ENCODE measurements at regions not wholly inside any gene's neighbourhood (a gene's known extent, or its start where the extent isn't known, plus 50 kb on each side); places are given as distances from the start of the nearest gene placed in this dataset.
"Not testable (repeated sequence)": the region's sequence is repeated elsewhere in the genome, so short reads cannot be mapped to it uniquely, and the experiment has no call there.

DNA sequence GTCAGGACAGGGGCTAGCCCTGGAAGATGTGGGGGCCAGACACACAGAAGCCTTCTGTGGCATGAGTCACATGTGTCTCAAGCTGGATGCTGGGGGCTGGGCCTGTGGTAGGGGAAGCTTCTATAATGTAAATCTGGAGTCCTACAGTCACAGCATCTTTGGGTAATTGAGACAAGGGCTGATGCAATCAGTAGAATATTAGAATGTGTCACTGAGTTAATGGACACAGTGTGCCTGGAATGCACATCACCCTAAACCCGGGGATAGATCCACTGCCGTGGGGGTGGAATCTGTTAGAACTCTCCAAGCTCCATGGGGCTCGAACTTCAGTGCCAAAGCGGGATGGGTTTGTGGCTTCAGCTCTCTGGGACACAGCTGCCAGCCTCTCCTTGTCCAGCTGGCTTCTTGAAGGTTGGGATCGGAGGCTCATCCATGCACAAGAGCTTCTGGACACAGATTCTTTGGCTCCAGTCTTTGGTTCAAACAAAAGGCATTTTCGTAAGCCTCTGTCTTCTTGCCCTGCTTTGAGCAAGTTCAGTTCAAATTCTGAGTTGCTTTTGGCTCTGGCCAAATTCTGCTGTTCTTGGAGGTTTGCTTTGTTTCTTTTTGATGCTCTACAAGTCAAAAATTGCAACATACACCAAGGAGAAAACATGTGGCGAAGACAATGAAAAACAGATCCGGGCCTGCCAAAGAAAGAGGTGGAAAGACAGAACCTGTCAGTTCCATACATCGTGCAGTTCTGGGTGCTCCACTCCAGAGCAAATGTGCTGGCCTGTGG, 194.8 kb upstream of the ZNF32 start:
- Histone ChIP-seq H3K27me3 (ENCODE audit: control insufficient read depth, insufficient read depth, low read length) (peaks cover 2% of the 10 kb centered on the region), H3K36me3 (ENCODE audit: control insufficient read depth, insufficient read depth, low read length) (no peaks in the 10 kb centered on the region), H3K4me3 (ENCODE audit: low read depth, low read length) (no peak overlapping the region)
- TF ChIP-seq, protein P1, sequence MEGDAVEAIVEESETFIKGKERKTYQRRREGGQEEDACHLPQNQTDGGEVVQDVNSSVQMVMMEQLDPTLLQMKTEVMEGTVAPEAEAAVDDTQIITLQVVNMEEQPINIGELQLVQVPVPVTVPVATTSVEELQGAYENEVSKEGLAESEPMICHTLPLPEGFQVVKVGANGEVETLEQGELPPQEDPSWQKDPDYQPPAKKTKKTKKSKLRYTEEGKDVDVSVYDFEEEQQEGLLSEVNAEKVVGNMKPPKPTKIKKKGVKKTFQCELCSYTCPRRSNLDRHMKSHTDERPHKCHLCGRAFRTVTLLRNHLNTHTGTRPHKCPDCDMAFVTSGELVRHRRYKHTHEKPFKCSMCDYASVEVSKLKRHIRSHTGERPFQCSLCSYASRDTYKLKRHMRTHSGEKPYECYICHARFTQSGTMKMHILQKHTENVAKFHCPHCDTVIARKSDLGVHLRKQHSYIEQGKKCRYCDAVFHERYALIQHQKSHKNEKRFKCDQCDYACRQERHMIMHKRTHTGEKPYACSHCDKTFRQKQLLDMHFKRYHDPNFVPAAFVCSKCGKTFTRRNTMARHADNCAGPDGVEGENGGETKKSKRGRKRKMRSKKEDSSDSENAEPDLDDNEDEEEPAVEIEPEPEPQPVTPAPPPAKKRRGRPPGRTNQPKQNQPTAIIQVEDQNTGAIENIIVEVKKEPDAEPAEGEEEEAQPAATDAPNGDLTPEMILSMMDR (IDR thresholded peaks at IDR 0.05; ENCODE audit: insufficient read depth, low read length, poor library complexity, severe bottlenecking): no peak
- no peak for DNase-seq (ENCODE audit: low read depth)

DNA sequence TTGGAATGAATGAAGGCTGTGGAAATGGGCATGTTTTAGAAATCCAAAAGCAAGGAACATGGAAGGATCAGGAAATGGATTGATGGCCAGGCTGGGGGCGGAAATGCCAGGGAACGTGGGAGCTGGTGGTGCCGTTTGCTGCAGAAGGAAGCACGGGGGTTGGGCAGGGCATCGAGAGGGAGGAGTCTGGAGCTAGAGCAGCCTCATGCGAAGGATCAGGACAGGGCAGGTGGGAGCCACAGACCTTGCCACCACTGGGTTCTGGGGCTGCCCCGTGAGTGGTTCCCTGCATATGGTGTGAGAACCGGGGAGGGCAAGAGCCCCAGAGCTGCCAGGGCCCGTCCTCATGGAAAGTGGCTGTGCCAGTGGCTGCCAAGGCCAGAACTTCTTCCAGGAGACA, 193.8 kb upstream of the ZNF32 start:
- H3K4me3 ChIP-seq (ENCODE audit: low read depth, low read length): no peak overlapping the region
- no peak for DNase-seq (ENCODE audit: low read depth)
- peaks cover 2% of the 10 kb centered on the region for H3K27me3 ChIP-seq (ENCODE audit: control insufficient read depth, insufficient read depth, low read length)
- no peaks in the 10 kb centered on the region for H3K36me3 ChIP-seq (ENCODE audit: control insufficient read depth, insufficient read depth, low read length)
- TF ChIP-seq, protein P1 (IDR thresholded peaks at IDR 0.05; ENCODE audit: insufficient read depth, low read length, poor library complexity, severe bottlenecking): no peak

DNA sequence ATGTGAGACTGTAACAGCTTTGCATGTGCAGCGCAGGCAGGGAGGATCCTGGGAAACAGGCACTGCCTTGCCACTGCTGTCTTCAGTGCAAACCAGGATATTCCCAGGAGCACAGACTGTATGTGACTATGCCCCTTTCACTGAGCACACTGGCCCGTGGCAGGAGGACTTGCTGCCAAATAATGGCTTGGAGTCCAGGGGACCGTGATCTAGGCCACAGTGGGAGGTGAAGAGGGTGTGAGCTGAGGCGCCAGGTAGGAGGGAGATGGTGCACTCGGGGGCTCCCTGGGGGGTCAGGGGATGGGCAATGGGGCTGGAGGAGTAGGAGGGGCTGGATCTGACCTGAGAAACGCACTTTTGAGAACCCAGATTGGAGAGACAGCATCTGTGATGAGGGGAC, 193.4 kb upstream of the ZNF32 start:
- DNase-seq (ENCODE audit: low read depth): no peak

DNA sequence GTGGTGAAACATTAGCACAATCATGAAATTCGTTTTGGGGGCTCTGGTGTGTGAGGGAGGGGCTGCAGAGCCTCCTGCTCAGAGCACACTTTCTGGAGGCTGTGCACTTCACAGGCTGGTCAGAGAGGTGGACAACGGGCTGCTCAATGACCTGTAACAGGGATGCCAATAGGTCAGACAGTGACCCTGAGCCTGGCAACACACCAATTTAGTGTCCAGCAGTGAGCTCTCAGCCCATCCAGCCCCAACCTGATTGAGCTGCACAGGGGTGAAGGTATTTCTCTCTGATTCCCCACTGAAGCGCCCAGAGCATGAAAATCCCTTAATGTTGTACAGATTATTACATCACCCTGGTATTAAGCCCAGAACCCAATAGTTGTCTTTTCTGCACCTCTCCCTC, 191.3 kb upstream of the ZNF32 start:
- Histone ChIP-seq H3K27me3 (ENCODE audit: control insufficient read depth, insufficient read depth, low read length) (peaks cover 2% of the 10 kb centered on the region), H3K4me3 (ENCODE audit: low read depth, low read length) (no peak overlapping the region), H3K36me3 (ENCODE audit: control insufficient read depth, insufficient read depth, low read length) (no peaks in the 10 kb centered on the region)
- TF ChIP-seq, protein P1 (IDR thresholded peaks at IDR 0.05; ENCODE audit: insufficient read depth, low read length, poor library complexity, severe bottlenecking): no peak
- no peak for DNase-seq (ENCODE audit: low read depth)

More for the DNA sequence above, 193.4 kb upstream of the ZNF32 start:
- TF ChIP-seq, protein P1 (IDR thresholded peaks at IDR 0.05; ENCODE audit: insufficient read depth, low read length, poor library complexity, severe bottlenecking): no peak
- Histone ChIP-seq H3K27me3 (ENCODE audit: control insufficient read depth, insufficient read depth, low read length) (peaks cover 2% of the 10 kb centered on the region), H3K4me3 (ENCODE audit: low read depth, low read length) (no peak overlapping the region), H3K36me3 (ENCODE audit: control insufficient read depth, insufficient read depth, low read length) (no peaks in the 10 kb centered on the region)

DNA sequence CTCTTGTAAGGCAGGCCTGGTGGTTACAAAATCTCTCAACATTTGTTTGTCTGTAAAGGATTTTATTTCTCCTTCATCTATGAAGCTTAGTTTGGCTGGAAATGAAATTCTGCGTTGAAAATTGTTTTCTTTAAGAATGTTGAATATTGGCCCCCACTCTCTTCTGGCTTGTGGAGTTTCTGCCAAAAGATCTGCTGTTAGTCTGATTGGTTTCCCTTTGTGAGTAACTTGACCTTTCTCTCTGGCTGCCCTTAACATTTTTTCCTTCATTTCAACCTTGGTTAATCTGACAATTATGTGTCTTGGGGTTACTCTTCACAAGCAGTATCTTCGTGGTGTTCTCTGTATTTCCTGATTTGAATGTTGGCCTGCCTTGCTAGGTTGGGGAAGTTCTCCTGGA, 186.1 kb upstream of the ZNF32 start:
- H3K27me3 ChIP-seq (ENCODE audit: control insufficient read depth, insufficient read depth, low read length); H3K36me3 ChIP-seq (ENCODE audit: control insufficient read depth, insufficient read depth, low read length); DNase-seq (ENCODE audit: low read depth); H3K4me3 ChIP-seq (ENCODE audit: low read depth, low read length): not testable (repeated sequence)

DNA sequence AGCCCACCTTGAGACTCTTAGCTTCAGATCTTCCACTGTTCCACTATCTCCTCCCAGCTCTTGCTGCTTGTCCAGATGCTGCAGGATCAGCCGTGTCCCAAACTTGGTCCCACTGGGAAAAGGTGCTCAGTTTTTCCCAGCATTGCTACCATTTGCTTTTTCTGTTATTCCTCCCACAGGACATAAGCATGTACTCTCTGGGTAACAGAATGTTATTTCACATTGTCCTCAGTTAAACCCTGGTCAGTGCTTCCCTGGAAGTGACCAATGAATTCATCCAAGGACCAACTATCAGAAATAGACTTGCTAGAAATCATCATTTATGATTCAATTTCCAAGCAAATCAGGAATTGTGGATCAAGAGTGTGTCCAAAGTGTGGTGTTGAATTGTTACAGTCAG, 179.2 kb upstream of the ZNF32 start:
- TF ChIP-seq, protein P1 (IDR thresholded peaks at IDR 0.05; ENCODE audit: insufficient read depth, low read length, poor library complexity, severe bottlenecking): no peak
- Histone ChIP-seq H3K36me3 (ENCODE audit: control insufficient read depth, insufficient read depth, low read length) (no peaks in the 10 kb centered on the region), H3K4me3 (ENCODE audit: low read depth, low read length) (no peak overlapping the region), H3K27me3 (ENCODE audit: control insufficient read depth, insufficient read depth, low read length) (no peaks in the 10 kb centered on the region)
- no peak for DNase-seq (ENCODE audit: low read depth)

Data from kidney epithelial cell (primary cell).